GM19438 (cell line): ENCODE measurements at regions not wholly inside any gene's neighbourhood (a gene's known extent, or its start where the extent isn't known, plus 50 kb on each side); places are given as distances from the start of the nearest gene placed in this dataset.
"Not testable (repeated sequence)": the region's sequence is repeated elsewhere in the genome, so short reads cannot be mapped to it uniquely, and the experiment has no call there.

Experiments
- ATAC-seq: cut with Tn5 transposase; IDR thresholded peaks from one replicate; pipeline ENCODE4 v1.9.1; 2021; ENCODE audit warnings: low read depth; ENCODE audit not compliant: unreplicated experiment

- ATAC-seq: no peak
Observed at GRCh38 chr5:85952680-85953079, 665.1 kb upstream of the COX7C start.

GRCh38 chr5:85967681-85968080 lies 650.1 kb upstream of the COX7C start:
- ATAC-seq: no peak

GRCh38 chr5:85972539-85972938 lies 645.2 kb upstream of the COX7C start:
- ATAC-seq: no peak

GRCh38 chr5:85985167-85985566 lies 632.6 kb upstream of the COX7C start:
- no peak for ATAC-seq

- no peak for ATAC-seq
Observed at GRCh38 chr5:85990998-85991397, 626.7 kb upstream of the COX7C start.

GRCh38 chr5:85994653-85995052 lies 623.1 kb upstream of the COX7C start:
- ATAC-seq: not testable (repeated sequence)

GRCh38 chr5:85998656-85999055 lies 619.1 kb upstream of the COX7C start:
- ATAC-seq: no peak

- ATAC-seq: no peak
Observed at GRCh38 chr5:86008293-86008692, 609.4 kb upstream of the COX7C start.

- no peak for ATAC-seq
Observed at GRCh38 chr5:86008704-86009103, 609.0 kb upstream of the COX7C start.

- no peak for ATAC-seq
Observed at GRCh38 chr5:86011937-86012336, 605.8 kb upstream of the COX7C start.

GRCh38 chr5:86029308-86029707 lies 588.4 kb upstream of the COX7C start:
- ATAC-seq: no peak

GRCh38 chr5:86030753-86031152 lies 587.0 kb upstream of the COX7C start:
- ATAC-seq: no peak

GRCh38 chr5:86038566-86038965 lies 579.2 kb upstream of the COX7C start:
- no peak for ATAC-seq

- ATAC-seq: no peak
Observed at GRCh38 chr5:86039351-86039750, 578.4 kb upstream of the COX7C start.

- no peak for ATAC-seq
Observed at GRCh38 chr5:86070719-86071118, 547.0 kb upstream of the COX7C start.

GRCh38 chr5:86074297-86074696 lies 543.4 kb upstream of the COX7C start:
- ATAC-seq: no peak

- no peak for ATAC-seq
Observed at GRCh38 chr5:86075139-86075538, 542.6 kb upstream of the COX7C start.

GRCh38 chr5:86095092-86095491 lies 522.6 kb upstream of the COX7C start:
- ATAC-seq: no peak

GRCh38 chr5:86101966-86102365 lies 515.8 kb upstream of the COX7C start:
- no peak for ATAC-seq

GRCh38 chr5:86108825-86109224 lies 508.9 kb upstream of the COX7C start:
- no peak for ATAC-seq

GRCh38 chr5:86112249-86112648 lies 505.5 kb upstream of the COX7C start:
- ATAC-seq: no peak

GRCh38 chr5:86115164-86115563 lies 502.6 kb upstream of the COX7C start:
- no peak for ATAC-seq

- ATAC-seq: peak; percentile 82
Observed at GRCh38 chr5:86118542-86118941, 499.2 kb upstream of the COX7C start.
